Gastroesophageal sphincter (tissue), 4 donors: ENCODE measurements at regions not wholly inside any gene's neighbourhood (a gene's known extent, or its start where the extent isn't known, plus 50 kb on each side); places are given as distances from the start of the nearest gene placed in this dataset.

Experiments
- ATAC-seq: fragments of 150-250 bp; one replicate; pipeline ENCODE4 v1.9.1; 2016; ENCODE audit warnings: mild to moderate bottlenecking, moderate library complexity
- H3K27ac ChIP-seq, 4 donors: fragments of 200-600 bp; sonication (generic) in 3 of 4; 1 replicate in 3 of 4; 2 replicates in 1 of 4; pipeline ENCODE4 v1.5.1; 2016 to 2019
- H3K27me3 ChIP-seq: fragments of 200-600 bp; sonication (generic); one replicate; pipeline ENCODE4 v1.5.1; 2019
- H3K36me3 ChIP-seq, 2 donors: fragments of 200-600 bp; sonication (generic); one replicate each; pipeline ENCODE4 v1.5.1; 2019; ENCODE audit warnings: control low read depth in 1 of 2
- H3K4me1 ChIP-seq, 3 donors: fragments of 200-600 bp; sonication (generic); 1 replicate in 2 of 3; 2 replicates in 1 of 3; pipeline ENCODE4 v1.5.1; 2016 to 2019; ENCODE audit warnings: control low read depth in 2 of 3
- H3K4me3 ChIP-seq, 2 donors: fragments of 200-600 bp; sonication (generic); one replicate each; pipeline ENCODE4 v1.5.1; 2019; ENCODE audit warnings: mild to moderate bottlenecking in 1 of 2, moderate library complexity in 1 of 2
- H3K9me3 ChIP-seq, 3 donors: fragments of 200-600 bp; sonication (generic); one replicate each; pipeline ENCODE4 v1.5.1; 2017 to 2019; ENCODE audit warnings: control low read depth in 2 of 3
- CTCF ChIP-seq, 4 experiments: fragments of 200-600 bp in 2 of 4; fragments of 450-650 bp in 2 of 4; sonication (generic) in 1 of 4; IDR thresholded peaks; one replicate each; pipeline ENCODE4 v1.5.1; 2017 to 2019; ENCODE audit warnings: antibody characterized with exemption in 4 of 4, mild to moderate bottlenecking in 2 of 4, moderate library complexity in 2 of 4
- EP300 ChIP-seq: sonication (generic); formaldehyde crosslinking; IDR thresholded peaks from one replicate; pipeline ENCODE4 v1.6.1; 2017; ENCODE audit warnings: antibody characterized with exemption, mild to moderate bottlenecking
- POLR2A ChIP-seq, 2 donors: fragments of 450-650 bp; IDR thresholded peaks; one replicate each; pipeline ENCODE4 v1.6.1; 2017; ENCODE audit warnings: antibody characterized with exemption in 2 of 2, mild to moderate bottlenecking in 2 of 2, moderate library complexity in 1 of 2
- POLR2AphosphoS5 ChIP-seq: sonication (generic); formaldehyde crosslinking; IDR thresholded peaks from one replicate; pipeline ENCODE4 v1.6.1; 2017; ENCODE audit warnings: antibody characterized with exemption
- WGBS, 2 donors: methylation state at CpG; one replicate each; pipeline ENCODE4 v1.1.5; 2018; ENCODE audit warnings: low coverage in 1 of 2; 5-methylcytosine and 5-hydroxymethylcytosine counted together

DNA sequence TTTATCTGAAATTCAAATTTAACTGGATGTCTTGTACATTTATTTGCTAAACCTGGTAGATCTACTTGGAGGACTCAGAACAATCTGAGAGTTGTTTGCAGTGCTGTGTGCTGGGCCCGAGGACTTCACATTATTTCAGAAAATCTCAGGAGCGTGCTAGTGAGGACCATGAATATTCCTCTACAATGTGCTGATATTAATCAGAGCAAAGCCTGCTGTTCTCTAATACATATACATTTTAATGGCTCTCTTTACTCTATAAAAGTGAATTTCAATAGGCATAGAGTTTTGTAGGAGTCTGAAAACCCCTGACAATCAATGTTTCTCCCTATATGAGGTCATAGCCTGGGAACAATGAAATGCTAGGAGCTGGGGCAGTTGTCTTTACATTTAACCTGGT lies 144.3 kb downstream of the NEDD1 start:
- H3K27ac ChIP-seq: no peak overlapping the region
- 88% methylated on average over 2 of the region's 2 CpGs for WGBS, 2 donors
- H3K27me3 ChIP-seq: no peaks in the 10 kb centered on the region
- no peak for TF ChIP-seq POLR2AphosphoS5
- no peak for TF ChIP-seq EP300
- no peak for TF ChIP-seq CTCF (IDR thresholded peaks at IDR 0.05)
- TF ChIP-seq POLR2A (IDR thresholded peaks at IDR 0.05): no peak
- H3K36me3 ChIP-seq: no peaks in the 10 kb centered on the region
- no peak overlapping the region for H3K4me3 ChIP-seq
- ATAC-seq: no peak
- no peaks in the 10 kb centered on the region for H3K9me3 ChIP-seq
- no peaks in the 10 kb centered on the region for H3K4me1 ChIP-seq

DNA sequence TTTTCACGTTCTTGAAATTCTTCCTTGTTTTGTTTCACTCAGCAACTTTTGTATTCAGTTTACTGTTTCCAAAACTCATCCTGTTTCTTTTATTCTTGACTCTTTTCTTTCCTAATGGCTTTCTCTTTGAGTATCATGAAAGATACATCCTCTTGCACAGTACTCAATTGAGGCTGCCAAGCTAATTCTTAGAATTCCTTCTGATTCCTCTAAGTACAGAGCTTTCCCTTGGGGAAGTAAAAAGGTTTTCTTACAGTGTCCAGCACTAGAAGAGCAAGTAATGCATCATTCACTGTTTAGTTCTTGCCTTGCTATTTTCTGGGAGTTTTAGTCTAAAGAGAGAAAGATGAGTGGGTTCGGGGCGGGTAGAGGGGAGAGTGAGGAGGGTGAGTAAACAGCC lies 154.1 kb downstream of the NEDD1 start:
- Histone ChIP-seq H3K27me3 (no peaks in the 10 kb centered on the region), H3K9me3 (peaks cover 0 to 9% (median 0%) of the 10 kb centered on the region in 3 donors), H3K4me3 (no peak overlapping the region), H3K4me1 (no peaks in the 10 kb centered on the region), H3K27ac (no peak overlapping the region), H3K36me3 (no peaks in the 10 kb centered on the region)
- WGBS, 2 donors: 27 to 30% methylated on average over 3 of the region's 3 CpGs
- no peak for TF ChIP-seq CTCF (IDR thresholded peaks at IDR 0.05)
- TF ChIP-seq POLR2A (IDR thresholded peaks at IDR 0.05): no peak
- TF ChIP-seq POLR2AphosphoS5: no peak
- TF ChIP-seq EP300: no peak
- no peak for ATAC-seq

GRCh38 chr12:97063292-97063935 lies 156.4 kb downstream of the NEDD1 start:
- ATAC-seq: no peak
- WGBS, 2 donors: 89% methylated on average over 1 of the region's 1 CpG; no CpG with 5 or more reads in 1 of the 2 donors
- no peak overlapping the region for H3K4me3 ChIP-seq
- no peaks in the 10 kb centered on the region for H3K27me3 ChIP-seq
- no peak for TF ChIP-seq CTCF (IDR thresholded peaks at IDR 0.05)
- no peak for TF ChIP-seq POLR2A (IDR thresholded peaks at IDR 0.05)
- no peak for TF ChIP-seq POLR2AphosphoS5
- no peak for TF ChIP-seq EP300
- H3K9me3 ChIP-seq: no peaks in the 10 kb centered on the region
- no peaks in the 10 kb centered on the region for H3K4me1 ChIP-seq
- no peaks in the 10 kb centered on the region for H3K36me3 ChIP-seq
- H3K27ac ChIP-seq: no peak overlapping the region

GRCh38 chr12:97075161-97075933 lies 168.3 kb downstream of the NEDD1 start:
- Histone ChIP-seq H3K27me3 (no peaks in the 10 kb centered on the region), H3K27ac (peak overlapping the region in 3 of 4 donors; percentile 29 to 61 (median 60)), H3K4me3 (no peak overlapping the region), H3K36me3 (no peaks in the 10 kb centered on the region), H3K9me3 (no peaks in the 10 kb centered on the region), H3K4me1 (peaks cover 0 to 18% (median 4%) of the 10 kb centered on the region in 3 donors)
- 13 to 22% methylated on average over 6 of the region's 6 CpGs for WGBS, 2 donors
- no peak for ATAC-seq
- TF ChIP-seq POLR2AphosphoS5: no peak
- TF ChIP-seq EP300: no peak
- no peak for TF ChIP-seq POLR2A (IDR thresholded peaks at IDR 0.05)
- no peak for TF ChIP-seq CTCF (IDR thresholded peaks at IDR 0.05)
